Tibial nerve (tissue), 4 donors: ENCODE measurements at regions not wholly inside any gene's neighbourhood (a gene's known extent, or its start where the extent isn't known, plus 50 kb on each side); places are given as distances from the start of the nearest gene placed in this dataset.

Source experiments
- CTCF ChIP-seq, 5 experiments: fragments of 200-600 bp in 3 of 5; fragments of 450-650 bp in 2 of 5; sonication (generic) in 3 of 5; IDR thresholded peaks; one replicate each; pipeline ENCODE4 v1.5.1; 2016 to 2019; ENCODE audit warnings: antibody characterized with exemption in 5 of 5, mild to moderate bottlenecking in 3 of 5, moderate library complexity in 2 of 5
- EP300 ChIP-seq, 2 donors: sonication (generic); formaldehyde crosslinking; IDR thresholded peaks; one replicate each; pipeline ENCODE4 v1.6.1; 2017; ENCODE audit warnings: antibody characterized with exemption in 2 of 2, mild to moderate bottlenecking in 1 of 2
- POLR2A ChIP-seq, 2 donors: fragments of 450-650 bp; IDR thresholded peaks; one replicate each; pipeline ENCODE4 v1.6.1; 2017; ENCODE audit warnings: antibody characterized with exemption in 2 of 2, mild to moderate bottlenecking in 2 of 2, moderate library complexity in 2 of 2

DNA sequence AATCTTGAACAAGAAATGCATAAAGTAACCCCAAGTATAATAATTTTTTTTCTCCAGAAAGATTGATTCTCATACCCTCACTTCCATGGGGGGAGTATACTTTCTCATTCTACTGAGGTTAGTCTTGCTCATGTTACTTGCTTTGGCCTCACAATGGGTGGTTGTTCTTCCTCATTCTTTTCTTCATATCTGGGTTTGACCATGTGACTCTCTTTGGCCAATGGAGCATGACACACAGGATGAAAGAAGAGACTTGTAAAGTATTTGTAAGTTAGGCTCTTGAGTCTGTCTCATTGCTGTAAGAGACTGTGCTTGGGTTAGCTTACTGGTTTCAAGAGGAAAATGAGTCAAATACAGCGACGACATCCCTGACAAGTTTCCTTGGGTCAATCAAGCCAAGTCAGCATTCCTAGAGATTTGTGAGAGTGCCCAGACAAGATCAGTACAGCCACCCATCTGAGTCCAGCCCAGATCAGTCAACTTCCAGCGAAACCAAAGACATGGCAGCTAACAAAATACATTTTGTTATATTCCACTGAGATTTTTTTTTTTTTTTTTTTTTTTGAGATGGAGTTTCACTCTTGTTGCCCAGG lies 970.2 kb downstream of the BCL11A start:
- TF ChIP-seq POLR2A (IDR thresholded peaks at IDR 0.05), result no peak
- TF ChIP-seq CTCF (IDR thresholded peaks at IDR 0.05), result no peak
- no peak for TF ChIP-seq EP300 (IDR thresholded peaks at IDR 0.05)
